K562 (cell line): ENCODE measurements at regions not wholly inside any gene's neighbourhood (a gene's known extent, or its start where the extent isn't known, plus 50 kb on each side); places are given as distances from the start of the nearest gene placed in this dataset.
A peak's percentile ranks its signal among the peaks of the same experiment; 100 is the strongest.

Experiments used
- ATAC-seq: fragments of 200-7000 bp; cut with Tn5 transposase; 3 replicates; pipeline ENCODE4 v1.9.1; 2020; ENCODE audit warnings: moderate library complexity
- BruUV-seq: library from RNA; stranded (reverse); fragments of 400-500 nt; replicated peaks from 2 replicates; lab custom pipeline; 2021; lab: Mats Ljungman, UMichigan
- CTCF ChIA-PET: fragments of 300-600 bp; formaldehyde crosslinking; extraction: SDS; loops from one replicate; lab custom pipeline; 2021; ENCODE audit warnings: low intra/inter-chr PET ratio; lab: Yijun Ruan, JAX
- POLR2A ChIA-PET: fragments of 300-600, 350-650 bp; sonication (Branson Sonifier 250); formaldehyde crosslinking; extraction: SDS; loops from one replicate; lab custom pipeline; 2021; ENCODE audit warnings: antibody characterized with exemption, inconsistent platforms; lab: Yijun Ruan, JAX
- DNase-seq, 4 experiments: peaks; one replicate each; pipeline versions ENCODE4 v3.0.0 to v3.0.0-alpha.2; 2011 to 2018; ENCODE audit warnings: low spot score in 3 of 4, mixed read lengths in 3 of 4; ENCODE audit errors: extremely low read depth in 1 of 4
- FAIRE-seq: peaks from 2 replicates; lab custom pipeline; 2011; peaks lifted over from hg19 to GRCh38; lab: Jason Lieb, UNC
- H2AFZ ChIP-seq: 2 replicates; pipeline ENCODE4 v1.6.0; 2011; ENCODE audit warnings: low read depth, low read length, control low read depth, inconsistent platforms
- H3K27ac ChIP-seq: fragments of 200-600 bp; 3 replicates; pipeline ENCODE4 v1.8.0; 2011; ENCODE audit warnings: low read depth, mild to moderate bottlenecking, control low read depth, inconsistent platforms, low read length, moderate library complexity, mixed read lengths; ENCODE audit errors: extremely low read depth
- H3K27me3 ChIP-seq, 2 experiments: fragments of 300-600 bp in 1 of 2; 2 replicates in 1 of 2; 3 replicates in 1 of 2; pipeline versions ENCODE4 v1.6.0 to v1.8.0; 2011; ENCODE audit warnings: inconsistent platforms in 2 of 2, low read length in 2 of 2, mild to moderate bottlenecking in 1 of 2, mixed read lengths in 1 of 2, moderate library complexity in 1 of 2; ENCODE audit not compliant: control insufficient read depth in 2 of 2, insufficient read depth in 2 of 2
- H3K36me3 ChIP-seq: fragments of 300-600 bp; 3 replicates; pipeline ENCODE4 v1.8.0; 2011; ENCODE audit warnings: mild to moderate bottlenecking, low read length, inconsistent platforms; ENCODE audit not compliant: control insufficient read depth, insufficient read depth
- H3K4me1 ChIP-seq, 2 experiments: fragments of 200-600 bp in 1 of 2; replicated peaks in 1 of 2; 2 replicates in 1 of 2; 3 replicates in 1 of 2; pipeline versions ENCODE4 v1.5.1 to v1.8.0; 2011; ENCODE audit warnings: inconsistent platforms in 2 of 2, low read length in 2 of 2, mild to moderate bottlenecking in 1 of 2, mixed read lengths in 1 of 2, moderate library complexity in 1 of 2; ENCODE audit not compliant: control insufficient read depth in 2 of 2, insufficient read depth in 2 of 2
- H3K4me2 ChIP-seq: 2 replicates; pipeline ENCODE4 v1.6.1; 2011; ENCODE audit warnings: low read length, control low read depth, inconsistent platforms, mixed read lengths; ENCODE audit not compliant: insufficient read depth
- H3K4me3 ChIP-seq: fragments of 200-600 bp; sonication (generic), shearing (Covaris generic); 2 replicates; pipeline ENCODE4 v1.5.1; 2016; ENCODE audit warnings: control low read depth, inconsistent platforms
- H3K79me2 ChIP-seq: fragments of 200-600 bp; 3 replicates; pipeline ENCODE4 v1.8.0; 2011; ENCODE audit warnings: low read length, inconsistent platforms; ENCODE audit not compliant: control insufficient read depth, insufficient read depth
- H3K9ac ChIP-seq, 2 experiments: 2 replicates each; pipeline versions ENCODE4 v1.6.0 to v1.6.1; 2011; ENCODE audit warnings: low read depth in 2 of 2, low read length in 2 of 2, control low read depth in 1 of 2, inconsistent platforms in 1 of 2, mild to moderate bottlenecking in 1 of 2, mixed read lengths in 1 of 2; ENCODE audit not compliant: insufficient read depth in 1 of 2
- H3K9me1 ChIP-seq: one replicate; pipeline ENCODE4 v1.6.0; 2011; ENCODE audit warnings: inconsistent platforms, mild to moderate bottlenecking, low read length, moderate library complexity; ENCODE audit not compliant: control insufficient read depth, insufficient read depth
- H3K9me3 ChIP-seq: replicated peaks from 2 replicates; pipeline ENCODE4 v1.5.1; 2011; ENCODE audit warnings: low read depth, low read length, inconsistent platforms; ENCODE audit not compliant: control insufficient read depth, insufficient read depth
- H4K20me1 ChIP-seq: replicated peaks from 2 replicates; pipeline ENCODE4 v1.6.1; 2011; ENCODE audit warnings: low read length, inconsistent platforms, mixed read lengths; ENCODE audit not compliant: control insufficient read depth, insufficient read depth
- ASH1L ChIP-seq: fragments of 450-650 bp; IDR thresholded peaks from 2 replicates; pipeline ENCODE4 v1.6.1; 2018; ENCODE audit warnings: borderline replicate concordance, mild to moderate bottlenecking, low read depth; ENCODE audit not compliant: partially characterized antibody
- KLF13 ChIP-seq: fragments of 450-650 bp; IDR thresholded peaks from 2 replicates; pipeline ENCODE4 v1.6.1; 2016; ENCODE audit warnings: missing genetic modification characterization, low read depth, mild to moderate bottlenecking, missing compliant biosample characterization, moderate library complexity, borderline replicate concordance
- NR2F6 ChIP-seq: fragments of 450-650 bp; formaldehyde crosslinking; IDR thresholded peaks from 2 replicates; pipeline ENCODE4 v1.4.0; 2020; ENCODE audit warnings: mild to moderate bottlenecking
- SMARCC2 ChIP-seq: fragments of 450-650 bp; IDR thresholded peaks from 2 replicates; pipeline ENCODE4 v1.6.1; 2017; ENCODE audit warnings: antibody characterized with exemption, moderate library complexity, mild to moderate bottlenecking, low read depth
- SPI1 ChIP-seq: IDR thresholded peaks from 2 replicates; pipeline ENCODE4 v1.6.1; 2011; ENCODE audit warnings: low read depth, low read length, control low read depth, borderline replicate concordance
- SRF ChIP-seq, 2 experiments: fragments of 250-450, 450-650 bp in 1 of 2; sonication (Bioruptor Pico) in 1 of 2; sonication (generic) in 1 of 2; formaldehyde crosslinking; IDR thresholded peaks; 2 replicates each; pipeline versions ENCODE4 v1.5.0 to v1.5.1; 2020 to 2022; ENCODE audit warnings: mild to moderate bottlenecking in 1 of 2, missing genetic modification reagents in 1 of 2
- U2AF2 ChIP-seq: fragments of 200-400 bp; formaldehyde crosslinking; optimal IDR thresholded peaks from 2 replicates; pipeline ENCODE3; 2017; ENCODE audit warnings: low read depth, mild to moderate bottlenecking, low read length
- XRCC4 ChIP-seq: IDR thresholded peaks from one replicate; pipeline ENCODE4 v1.6.1; 2011; ENCODE audit not compliant: insufficient read depth, insufficient read length; ENCODE audit errors: extremely low read depth
- ZNF224 ChIP-seq: sonication (generic); formaldehyde crosslinking; IDR thresholded peaks from 2 replicates; pipeline ENCODE4 v1.8.0; 2022; ENCODE audit warnings: mild to moderate bottlenecking, missing genetic modification reagents
- ZNF354B ChIP-seq: fragments of 250-450 bp; sonication (Bioruptor Pico); IDR thresholded peaks from 2 replicates; pipeline ENCODE4 v1.4.0; 2020
- ZNF696 ChIP-seq: fragments of 250-450 bp; sonication (Bioruptor Pico); conservative IDR thresholded peaks from 2 replicates; pipeline ENCODE4 v1.4.0; 2020; ENCODE audit warnings: mild to moderate bottlenecking, moderate library complexity
- WGBS: fragments of 100-300 bp; shearing (Covaris generic); methylation state at CpG from one replicate; pipeline ENCODE4 v1.1.6; 2016; ENCODE audit warnings: low coverage, mixed read lengths; ENCODE audit not compliant: insufficient coverage; ENCODE audit errors: missing lambda C conversion rate; 5-methylcytosine and 5-hydroxymethylcytosine counted together
- in situ Hi-C: fragments of 300-500 bp; cut with MboI; formaldehyde crosslinking; loops from 4 replicates; pipeline ENCODE4 v1.15.0; 2018; ENCODE audit warnings: inconsistent platforms, mixed read lengths
- intact Hi-C: fragments of 100-400 bp; cut with micrococcal nuclease; formaldehyde crosslinking; loops from 2 replicates; pipeline ENCODE4 v1.14.2; 2022

DNA sequence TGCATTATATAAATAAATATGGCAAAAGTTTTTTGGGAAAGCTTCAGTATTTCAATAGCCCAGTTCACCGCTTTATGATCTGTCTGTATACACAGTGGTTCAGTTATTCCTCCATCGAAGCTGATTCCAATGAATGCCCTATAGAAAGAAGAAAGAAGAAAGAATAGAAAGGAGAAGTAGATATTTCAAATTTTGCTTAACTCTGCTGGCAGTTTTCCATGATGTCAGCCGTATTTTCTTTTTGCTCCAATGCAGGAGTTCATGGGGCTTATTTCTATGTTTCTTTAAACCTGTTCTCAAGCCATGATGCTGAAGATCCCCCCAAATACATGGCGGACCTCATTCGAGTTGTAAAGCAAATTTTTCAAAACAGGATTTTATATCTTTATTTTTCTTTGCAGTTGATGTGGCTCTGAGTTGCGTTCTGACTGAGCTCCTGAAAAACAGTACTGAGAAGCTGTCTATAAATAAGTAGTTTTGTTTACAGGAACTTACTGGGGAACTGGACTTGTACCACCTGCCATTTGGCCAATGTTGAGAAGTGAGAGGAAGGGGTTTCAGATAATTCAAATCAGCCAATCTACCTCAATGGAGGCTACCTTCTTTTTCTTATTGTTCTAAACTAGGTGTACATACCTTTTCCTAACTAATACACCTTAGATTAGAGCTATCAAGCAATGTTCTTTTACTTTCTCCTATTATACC lies 418.5 kb upstream of the MEF2C start:
- Histone ChIP-seq H3K4me3 (no peak overlapping the region), H3K27ac (no peak overlapping the region), H3K9me1 (no peaks in the 10 kb centered on the region), H2AFZ (no peak overlapping the region), H4K20me1 (no peaks in the 10 kb centered on the region), H3K4me1 (0 out of 5 replicates have a peak, but pooled peaks cover 0 to 6% of the 10 kb centered on the region in 2 experiments), H3K79me2 (no peaks in the 10 kb centered on the region), H3K36me3 (no peaks in the 10 kb centered on the region), H3K9ac (no peak overlapping the region), H3K9me3 (no peaks in the 10 kb centered on the region), H3K27me3 (no peaks in the 10 kb centered on the region), H3K4me2 (no peak overlapping the region)
- no peak for TF ChIP-seq U2AF2
- in situ Hi-C loops: no loop called here
- FAIRE-seq (no peak), ATAC-seq (no peak), DNase-seq (no peak)
- ChIA-PET CTCF (no interaction called here), POLR2A (interaction anchor here (1.1 kb wide), 1 partner anchor 16 kb away, joined by 4 read pairs; no protein-coding TSS in a partner anchor)
- intact Hi-C loops: no loop called here
- no TSS peak for BruUV-seq
- WGBS: 49% methylated on average over 6 of the region's 6 CpGs

DNA sequence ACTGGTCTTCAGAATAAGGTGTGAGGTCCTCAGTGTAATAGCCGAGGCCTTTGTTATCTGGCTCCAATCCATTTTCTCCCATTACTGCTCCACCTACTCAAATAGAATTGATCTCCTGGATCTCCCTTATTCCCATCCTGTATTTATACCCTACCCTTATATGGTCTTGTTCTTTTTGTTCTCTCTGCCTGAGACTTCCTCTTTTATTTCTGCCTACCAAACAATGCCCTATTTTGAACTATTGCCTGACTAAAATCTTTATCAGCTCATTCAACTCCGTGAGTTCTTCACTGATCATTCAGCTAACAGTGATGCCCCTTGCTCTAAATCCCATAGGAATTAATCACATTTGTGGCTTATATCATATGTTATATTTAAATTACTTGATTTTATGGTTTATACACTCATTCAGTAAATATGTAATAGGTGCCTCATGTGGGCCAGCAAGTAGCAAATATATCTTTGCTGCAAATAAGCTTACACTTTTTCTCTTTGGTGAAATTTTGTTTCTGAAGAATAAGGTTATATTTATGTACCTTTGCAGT lies 417.5 kb upstream of the MEF2C start:
- Histone ChIP-seq H3K9me3 (no peaks in the 10 kb centered on the region), H2AFZ (no peak overlapping the region), H3K79me2 (no peaks in the 10 kb centered on the region), H4K20me1 (no peaks in the 10 kb centered on the region), H3K4me1 (0 out of 5 replicates have a peak, but pooled peaks cover 0 to 6% of the 10 kb centered on the region in 2 experiments), H3K36me3 (no peaks in the 10 kb centered on the region), H3K4me2 (no peak overlapping the region), H3K9me1 (no peaks in the 10 kb centered on the region), H3K27me3 (no peaks in the 10 kb centered on the region), H3K27ac (no peak overlapping the region), H3K9ac (no peak overlapping the region), H3K4me3 (no peak overlapping the region)
- BruUV-seq: no TSS peak
- TF ChIP-seq SRF (CRISPR knock-in tag; IDR thresholded peaks at IDR 0.05) (0 out of 4 replicates have a peak, but pooled peaks of 1 of the 2 experiments have one; percentile 30), ZNF224 (CRISPR knock-in tag) (no peak), SPI1 (peak; percentile 63), ASH1L (no peak), NR2F6 (CRISPR knock-in tag) (no peak), KLF13 (tag) (no peak), ZNF696 (CRISPR knock-in tag) (no peak), ZNF354B (CRISPR knock-in tag) (no peak), SMARCC2 (no peak), XRCC4 (no peak)
- intact Hi-C loops (no loop called here), in situ Hi-C loops (no loop called here)
- ATAC-seq: no peak
- no peak for DNase-seq
- ChIA-PET CTCF (no interaction called here), POLR2A (no interaction called here)
- no peak for FAIRE-seq
- 30% methylated on average over 2 of the region's 2 CpGs for WGBS
